ENCODE measurements at regions not wholly inside any gene's neighbourhood (a gene's known extent, or its start where the extent isn't known, plus 50 kb on each side); places are given as distances from the start of the nearest gene placed in this dataset.

GRCh38 chr10:117927871-117928270 is 118.9 kb downstream of the RAB11FIP2 start:
- intact Hi-C loops (cut with micrococcal nuclease; ENCODE audit: unreplicated experiment) (no loop called here), in situ Hi-C loops (cut with MboI) (no loop called here)
- no peak overlapping the region for H3K27ac ChIP-seq (ENCODE audit: control insufficient read depth, insufficient read depth)
- H4K20me1 ChIP-seq (ENCODE audit: control insufficient read depth, insufficient read depth): no peaks in the 10 kb centered on the region
- POLR2A ChIA-PET: interaction anchor here (0.5 kb wide), 1 partner anchor 154 kb away, joined by 4 read pairs; no protein-coding TSS in a partner anchor
- H3K4me1 ChIP-seq (ENCODE audit: control insufficient read depth, insufficient read depth, low read length): no peaks in the 10 kb centered on the region
- no peak overlapping the region for H3K9ac ChIP-seq (ENCODE audit: control insufficient read depth, insufficient read depth, low read length)
- no peak overlapping the region for H3K4me2 ChIP-seq (ENCODE audit: control insufficient read depth, insufficient read depth)
- H3K9me3 ChIP-seq (replicated peaks; ENCODE audit: control insufficient read depth, insufficient read depth, low read length): no peaks in the 10 kb centered on the region
- no peak overlapping the region for H3K4me3 ChIP-seq
- SMC1A ChIA-PET (ENCODE audit: uncharacterized antibody, unreplicated experiment): interaction anchor here (0.7 kb wide), 1 partner anchor 1271 kb away, joined by 3 read pairs; no protein-coding TSS in a partner anchor
- no peaks in the 10 kb centered on the region for H3K27me3 ChIP-seq (replicated peaks in 1 of 2; ENCODE audit: control insufficient read depth in 2 of 2, insufficient read depth in 2 of 2, low read length in 1 of 2)
- ATAC-seq (no peak), DNase-seq (ENCODE audit: low read depth, low spot score) (no peak), FAIRE-seq (no peak)
- RAD21 ChIA-PET (ENCODE audit: unreplicated experiment): no interaction called here
- WGBS (ENCODE audit: insufficient coverage, insufficient replicate concordance, low lambda C conversion rate, missing lambda C conversion rate): 31% methylated on average over 4 of the region's 4 CpGs
- CTCF ChIA-PET: no interaction called here
- H3K79me2 ChIP-seq (ENCODE audit: control insufficient read depth, insufficient read depth, low read length): no peaks in the 10 kb centered on the region
- TF ChIP-seq ZNF207 (IDR thresholded peaks at IDR 0.05; ENCODE audit: borderline replicate concordance): no peak
- no peak for TF ChIP-seq TCF7 (IDR thresholded peaks at IDR 0.05; ENCODE audit: borderline replicate concordance)
- TF ChIP-seq RAD51 (IDR thresholded peaks at IDR 0.05): peak; percentile 32; the same call in 1 of the 2 replicates
- TF ChIP-seq, protein P1, sequence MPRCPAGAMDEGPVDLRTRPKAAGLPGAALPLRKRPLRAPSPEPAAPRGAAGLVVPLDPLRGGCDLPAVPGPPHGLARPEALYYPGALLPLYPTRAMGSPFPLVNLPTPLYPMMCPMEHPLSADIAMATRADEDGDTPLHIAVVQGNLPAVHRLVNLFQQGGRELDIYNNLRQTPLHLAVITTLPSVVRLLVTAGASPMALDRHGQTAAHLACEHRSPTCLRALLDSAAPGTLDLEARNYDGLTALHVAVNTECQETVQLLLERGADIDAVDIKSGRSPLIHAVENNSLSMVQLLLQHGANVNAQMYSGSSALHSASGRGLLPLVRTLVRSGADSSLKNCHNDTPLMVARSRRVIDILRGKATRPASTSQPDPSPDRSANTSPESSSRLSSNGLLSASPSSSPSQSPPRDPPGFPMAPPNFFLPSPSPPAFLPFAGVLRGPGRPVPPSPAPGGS (IDR thresholded peaks at IDR 0.05; ENCODE audit: borderline replicate concordance, insufficient read depth, low read depth, low read length, poor library complexity, severe bottlenecking): no peak
- no TSS peak for BruUV-seq (replicated peaks)
- no peaks in the 10 kb centered on the region for H3K36me3 ChIP-seq (ENCODE audit: control insufficient read depth in 2 of 2, insufficient read depth in 2 of 2, low read length in 1 of 2)
- no peak overlapping the region for H2AFZ ChIP-seq (ENCODE audit: control insufficient read depth, low read depth, low read length)

DNA sequence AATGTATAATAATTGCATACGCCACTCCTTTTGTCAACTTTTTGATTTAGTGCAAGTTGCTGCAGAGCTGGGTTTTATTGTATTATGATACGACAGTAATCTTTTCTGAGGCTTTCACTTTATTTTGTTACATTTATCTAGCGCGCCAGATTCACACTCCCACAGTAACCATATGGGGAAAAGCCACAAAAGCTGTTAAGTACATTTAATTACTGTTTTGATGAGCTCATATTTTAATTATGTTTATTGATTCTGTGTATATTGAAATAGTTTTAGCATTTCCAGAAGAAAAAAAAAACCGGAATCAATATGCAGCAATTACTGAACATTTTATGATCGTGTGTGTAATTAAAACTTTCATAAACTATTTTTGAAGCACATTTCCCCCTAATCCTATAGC is 118.5 kb downstream of the RAB11FIP2 start:
- H3K27me3 ChIP-seq (replicated peaks in 1 of 2; ENCODE audit: control insufficient read depth in 2 of 2, insufficient read depth in 2 of 2, low read length in 1 of 2): no peaks in the 10 kb centered on the region
- BruUV-seq (replicated peaks): no TSS peak
- no peaks in the 10 kb centered on the region for H4K20me1 ChIP-seq (ENCODE audit: control insufficient read depth, insufficient read depth)
- WGBS (ENCODE audit: insufficient coverage, insufficient replicate concordance, low lambda C conversion rate, missing lambda C conversion rate): 63% methylated on average over 6 of the region's 6 CpGs
- no peak overlapping the region for H3K27ac ChIP-seq (ENCODE audit: control insufficient read depth, insufficient read depth)
- no peaks in the 10 kb centered on the region for H3K4me1 ChIP-seq (ENCODE audit: control insufficient read depth, insufficient read depth, low read length)
- no peaks in the 10 kb centered on the region for H3K9me3 ChIP-seq (replicated peaks; ENCODE audit: control insufficient read depth, insufficient read depth, low read length)
- FAIRE-seq: no peak
- POLR2A ChIA-PET: interaction anchor here (0.5 kb wide), 1 partner anchor 155 kb away, joined by 4 read pairs; no protein-coding TSS in a partner anchor
- no peak overlapping the region for H3K9ac ChIP-seq (ENCODE audit: control insufficient read depth, insufficient read depth, low read length)
- ATAC-seq: no peak
- H3K36me3 ChIP-seq (ENCODE audit: control insufficient read depth in 2 of 2, insufficient read depth in 2 of 2, low read length in 1 of 2): no peaks in the 10 kb centered on the region
- intact Hi-C loops (cut with micrococcal nuclease; ENCODE audit: unreplicated experiment): no loop called here
- RAD21 ChIA-PET (ENCODE audit: unreplicated experiment): no interaction called here
- SMC1A ChIA-PET (ENCODE audit: uncharacterized antibody, unreplicated experiment): no interaction called here
- no peaks in the 10 kb centered on the region for H3K79me2 ChIP-seq (ENCODE audit: control insufficient read depth, insufficient read depth, low read length)
- no peak overlapping the region for H3K4me3 ChIP-seq
- H2AFZ ChIP-seq (ENCODE audit: control insufficient read depth, low read depth, low read length): no peak overlapping the region
- CTCF ChIA-PET: no interaction called here
- in situ Hi-C loops (cut with MboI): no loop called here
- DNase-seq (ENCODE audit: low read depth, low spot score): no peak
- H3K4me2 ChIP-seq (ENCODE audit: control insufficient read depth, insufficient read depth): no peak overlapping the region
- TF ChIP-seq HDAC6 (IDR thresholded peaks at IDR 0.05; ENCODE audit: unreplicated experiment) (no peak), POLR2A (IDR thresholded peaks at IDR 0.05; ENCODE audit: low read depth, low read length) (no peak), SIN3A (IDR thresholded peaks at IDR 0.05; ENCODE audit: low read depth, low read length) (no peak), POLR2AphosphoS2 (IDR thresholded peaks at IDR 0.05; ENCODE audit: low read depth, low read length) (no peak), KDM1A (IDR thresholded peaks at IDR 0.05; ENCODE audit: borderline replicate concordance) (no peak), SRF (IDR thresholded peaks at IDR 0.05; ENCODE audit: low read depth in 2 of 2, low read length in 2 of 2) (no peak), TCF12 (IDR thresholded peaks at IDR 0.05; ENCODE audit: low read depth, low read length) (no peak)
- TF ChIP-seq, protein P2, sequence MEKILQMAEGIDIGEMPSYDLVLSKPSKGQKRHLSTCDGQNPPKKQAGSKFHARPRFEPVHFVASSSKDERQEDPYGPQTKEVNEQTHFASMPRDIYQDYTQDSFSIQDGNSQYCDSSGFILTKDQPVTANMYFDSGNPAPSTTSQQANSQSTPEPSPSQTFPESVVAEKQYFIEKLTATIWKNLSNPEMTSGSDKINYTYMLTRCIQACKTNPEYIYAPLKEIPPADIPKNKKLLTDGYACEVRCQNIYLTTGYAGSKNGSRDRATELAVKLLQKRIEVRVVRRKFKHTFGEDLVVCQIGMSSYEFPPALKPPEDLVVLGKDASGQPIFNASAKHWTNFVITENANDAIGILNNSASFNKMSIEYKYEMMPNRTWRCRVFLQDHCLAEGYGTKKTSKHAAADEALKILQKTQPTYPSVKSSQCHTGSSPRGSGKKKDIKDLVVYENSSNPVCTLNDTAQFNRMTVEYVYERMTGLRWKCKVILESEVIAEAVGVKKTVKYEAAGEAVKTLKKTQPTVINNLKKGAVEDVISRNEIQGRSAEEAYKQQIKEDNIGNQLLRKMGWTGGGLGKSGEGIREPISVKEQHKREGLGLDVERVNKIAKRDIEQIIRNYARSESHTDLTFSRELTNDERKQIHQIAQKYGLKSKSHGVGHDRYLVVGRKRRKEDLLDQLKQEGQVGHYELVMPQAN (conservative IDR thresholded peaks at IDR 0.05): no peak

Measured in GM12878 (cell line).